ENCODE measurements at regions not wholly inside any gene's neighbourhood (a gene's known extent, or its start where the extent isn't known, plus 50 kb on each side); places are given as distances from the start of the nearest gene placed in this dataset.

- Histone ChIP-seq H3K36me3 (ENCODE audit: control insufficient read depth, insufficient read depth, low read length) (no peaks in the 10 kb centered on the region), H3K27me3 (ENCODE audit: control insufficient read depth, insufficient read depth, low read length) (no peaks in the 10 kb centered on the region), H3K9me3 (ENCODE audit: control insufficient read depth, insufficient read depth, low read length) (no peaks in the 10 kb centered on the region), H3K4me1 (ENCODE audit: control insufficient read depth, insufficient read depth, low read length) (no peaks in the 10 kb centered on the region), H3K4me3 (ENCODE audit: low read length) (no peak overlapping the region), H3K27ac (ENCODE audit: low read length) (no peak overlapping the region)
- Mint-ChIP-seq H3K4me1 (no peaks in the 10 kb centered on the region), H3K4me3 (no peak overlapping the region), H3K36me3 (no peaks in the 10 kb centered on the region), H3K27me3 (ENCODE audit: low read depth in 2 of 2) (no peaks in the 10 kb centered on the region), H3K9me3 (peaks cover 6 to 16% of the 10 kb centered on the region in 2 donors), H3K27ac (no peak overlapping the region)
- intact Hi-C loops (cut with micrococcal nuclease) = no loop called here
- DNase-seq (no peak), ATAC-seq (no peak)
- WGBS (ENCODE audit: insufficient coverage) = 65% methylated on average over 4 of the region's 4 CpGs
- TF ChIP-seq CTCF (IDR thresholded peaks at IDR 0.05) = no peak
Measured at GRCh38 chr16:7946142-7946541, 613.5 kb downstream of the RBFOX1 start.

- DNase-seq (no peak), ATAC-seq (no peak)
- TF ChIP-seq CTCF (IDR thresholded peaks at IDR 0.05) = no peak
- Mint-ChIP-seq H3K36me3 (no peaks in the 10 kb centered on the region), H3K4me1 (no peaks in the 10 kb centered on the region), H3K9me3 (peaks cover 12 to 17% of the 10 kb centered on the region in 2 donors), H3K27me3 (ENCODE audit: low read depth in 2 of 2) (no peaks in the 10 kb centered on the region), H3K27ac (no peak overlapping the region), H3K4me3 (no peak overlapping the region)
- Histone ChIP-seq H3K27me3 (ENCODE audit: control insufficient read depth, insufficient read depth, low read length) (no peaks in the 10 kb centered on the region), H3K4me3 (ENCODE audit: low read length) (no peak overlapping the region), H3K27ac (ENCODE audit: low read length) (no peak overlapping the region), H3K36me3 (ENCODE audit: control insufficient read depth, insufficient read depth, low read length) (no peaks in the 10 kb centered on the region), H3K9me3 (ENCODE audit: control insufficient read depth, insufficient read depth, low read length) (no peaks in the 10 kb centered on the region), H3K4me1 (ENCODE audit: control insufficient read depth, insufficient read depth, low read length) (no peaks in the 10 kb centered on the region)
- intact Hi-C loops (cut with micrococcal nuclease) = no loop called here
- WGBS (ENCODE audit: insufficient coverage) = 80% methylated on average over 7 of the region's 7 CpGs
Measured at GRCh38 chr16:7938175-7938574, 605.5 kb downstream of the RBFOX1 start.

- Histone ChIP-seq H3K4me3 (ENCODE audit: low read length) (no peak overlapping the region), H3K27ac (ENCODE audit: low read length) (no peak overlapping the region), H3K36me3 (ENCODE audit: control insufficient read depth, insufficient read depth, low read length) (no peaks in the 10 kb centered on the region), H3K4me1 (ENCODE audit: control insufficient read depth, insufficient read depth, low read length) (no peaks in the 10 kb centered on the region), H3K27me3 (ENCODE audit: control insufficient read depth, insufficient read depth, low read length) (no peaks in the 10 kb centered on the region), H3K9me3 (ENCODE audit: control insufficient read depth, insufficient read depth, low read length) (no peaks in the 10 kb centered on the region)
- no peak for TF ChIP-seq CTCF (IDR thresholded peaks at IDR 0.05)
- Mint-ChIP-seq H3K4me1 (no peaks in the 10 kb centered on the region), H3K27ac (no peak overlapping the region), H3K9me3 (peaks cover 11 to 13% of the 10 kb centered on the region in 2 donors), H3K4me3 (no peak overlapping the region), H3K36me3 (no peaks in the 10 kb centered on the region), H3K27me3 (ENCODE audit: low read depth in 2 of 2) (no peaks in the 10 kb centered on the region)
- 76% methylated on average over 4 of the region's 4 CpGs for WGBS (ENCODE audit: insufficient coverage)
- DNase-seq (no peak), ATAC-seq (no peak)
- intact Hi-C loops (cut with micrococcal nuclease) = no loop called here
Measured at GRCh38 chr16:7921345-7921744, 588.7 kb downstream of the RBFOX1 start.

GRCh38 chr16:7919782-7920181, 587.1 kb downstream of the RBFOX1 start:
- no peaks in the 10 kb centered on the region for H3K27me3 ChIP-seq (ENCODE audit: control insufficient read depth, insufficient read depth, low read length)
- no peaks in the 10 kb centered on the region for H3K36me3 ChIP-seq (ENCODE audit: control insufficient read depth, insufficient read depth, low read length)
- Mint-ChIP-seq H3K4me3 (no peak overlapping the region), H3K4me1 (no peaks in the 10 kb centered on the region), H3K9me3 (peaks cover 11 to 15% of the 10 kb centered on the region in 2 donors), H3K27ac (no peak overlapping the region), H3K27me3 (ENCODE audit: low read depth in 2 of 2) (no peaks in the 10 kb centered on the region), H3K36me3 (no peaks in the 10 kb centered on the region)
- TF ChIP-seq CTCF (IDR thresholded peaks at IDR 0.05) = no peak
- no peaks in the 10 kb centered on the region for H3K4me1 ChIP-seq (ENCODE audit: control insufficient read depth, insufficient read depth, low read length)
- WGBS (ENCODE audit: insufficient coverage) = 98% methylated on average over 2 of the region's 2 CpGs
- no peak overlapping the region for H3K27ac ChIP-seq (ENCODE audit: low read length)
- H3K4me3 ChIP-seq (ENCODE audit: low read length) = no peak overlapping the region
- ATAC-seq = no peak
- peaks cover 4% of the 10 kb centered on the region for H3K9me3 ChIP-seq (ENCODE audit: control insufficient read depth, insufficient read depth, low read length)
- intact Hi-C loops (cut with micrococcal nuclease) = no loop called here
- no peak for DNase-seq

All from natural killer cell (primary cell).